IgD-negative memory B cell (primary cell): ENCODE measurements at regions not wholly inside any gene's neighbourhood (a gene's known extent, or its start where the extent isn't known, plus 50 kb on each side); places are given as distances from the start of the nearest gene placed in this dataset.
"Not testable (repeated sequence)": the region's sequence is repeated elsewhere in the genome, so short reads cannot be mapped to it uniquely, and the experiment has no call there.

Experiments
- H3K27ac Mint-ChIP-seq, 3 donors: one replicate each; pipeline ENCODE4 v1.8.0; 2020 to 2022; ENCODE audit warnings: mild to moderate bottlenecking in 3 of 3, mixed read lengths in 3 of 3, moderate library complexity in 1 of 3
- H3K27me3 Mint-ChIP-seq: one replicate; pipeline ENCODE4 v1.8.0; 2021; ENCODE audit warnings: mixed read lengths
- H3K36me3 Mint-ChIP-seq: one replicate; pipeline ENCODE4 v1.8.0; 2020; ENCODE audit warnings: mild to moderate bottlenecking, mixed read lengths
- H3K4me1 Mint-ChIP-seq, 3 donors: one replicate each; pipeline ENCODE4 v1.8.0; 2020 to 2022; ENCODE audit warnings: mixed read lengths in 3 of 3, mild to moderate bottlenecking in 1 of 3
- H3K4me3 Mint-ChIP-seq, 4 donors: one replicate each; pipeline ENCODE4 v1.8.0; 2020 to 2022; ENCODE audit warnings: mild to moderate bottlenecking in 4 of 4, mixed read lengths in 4 of 4, moderate library complexity in 3 of 4
- H3K9me3 Mint-ChIP-seq, 3 donors: one replicate each; pipeline ENCODE4 v1.8.0; 2020 to 2021; ENCODE audit warnings: mixed read lengths in 3 of 3, mild to moderate bottlenecking in 1 of 3

DNA sequence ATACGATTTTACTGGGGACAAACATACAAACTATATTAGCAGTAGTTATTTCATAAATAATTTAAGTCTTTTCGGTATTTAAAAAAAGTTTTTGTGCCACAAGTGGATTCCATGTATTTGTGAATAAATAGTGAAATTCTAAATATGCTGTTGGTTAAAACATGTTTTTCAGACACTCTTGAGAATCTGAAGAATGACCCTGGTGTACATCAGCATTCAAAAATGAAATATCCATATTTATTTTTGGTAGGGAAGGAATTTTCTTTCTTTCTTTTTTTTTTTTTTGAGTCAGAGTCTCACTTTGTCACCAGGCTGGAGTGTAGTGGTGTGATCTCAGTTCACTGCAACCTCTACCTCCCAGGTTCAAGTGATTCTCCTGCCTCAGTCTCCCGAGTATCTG is 136.1 kb upstream of the CDK6 start:
- H3K4me3 Mint-ChIP-seq, result no peak overlapping the region
- peaks cover 1% of the 10 kb centered on the region for H3K27me3 Mint-ChIP-seq
- no peaks in the 10 kb centered on the region for H3K4me1 Mint-ChIP-seq
- no peak overlapping the region for H3K27ac Mint-ChIP-seq
- peaks cover 7 to 10% (median 8%) of the 10 kb centered on the region in 3 donors for H3K9me3 Mint-ChIP-seq
- no peaks in the 10 kb centered on the region for H3K36me3 Mint-ChIP-seq

DNA sequence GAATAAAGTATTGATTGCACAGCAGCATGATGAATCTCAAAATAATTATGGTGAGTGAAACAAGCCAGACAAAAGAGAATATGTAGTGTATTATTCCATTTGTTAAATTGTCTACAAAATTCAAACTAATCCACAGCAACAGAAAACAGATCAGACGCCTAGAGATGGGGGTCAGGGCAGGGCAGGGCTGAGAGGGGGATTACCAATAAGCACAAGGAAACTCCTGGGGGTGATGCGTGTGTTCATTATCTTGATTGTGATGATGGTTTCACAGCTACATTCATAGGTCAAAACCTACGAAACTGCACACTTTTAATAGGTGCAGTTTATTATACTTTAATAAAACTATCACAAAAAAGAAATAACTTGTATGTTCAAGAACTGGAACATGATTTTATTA is 132.7 kb upstream of the CDK6 start:
- no peak overlapping the region for H3K4me3 Mint-ChIP-seq
- H3K9me3 Mint-ChIP-seq, result peaks cover 0 to 2% (median 1%) of the 10 kb centered on the region in 3 donors
- no peaks in the 10 kb centered on the region for H3K36me3 Mint-ChIP-seq
- H3K27ac Mint-ChIP-seq, result no peak overlapping the region
- H3K4me1 Mint-ChIP-seq, result no peaks in the 10 kb centered on the region
- peaks cover 1% of the 10 kb centered on the region for H3K27me3 Mint-ChIP-seq

DNA sequence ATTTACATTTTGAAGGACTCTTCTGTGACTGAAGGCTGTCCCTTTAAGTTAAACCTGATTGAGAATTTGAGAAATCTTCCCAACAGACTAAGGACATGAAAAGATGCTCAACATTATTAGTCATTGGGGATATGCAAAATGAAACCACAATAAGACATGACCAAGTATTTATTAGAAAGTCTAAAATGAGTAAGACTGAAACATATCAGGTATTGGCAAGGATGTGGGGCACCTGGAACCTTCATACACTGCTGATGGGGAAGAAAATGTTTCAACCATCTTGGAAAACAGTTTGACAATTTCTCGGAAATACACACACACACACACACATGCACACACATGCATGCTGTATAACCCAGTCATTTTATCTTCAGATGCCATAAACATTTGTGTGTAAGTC is 132.1 kb upstream of the CDK6 start:
- H3K36me3 Mint-ChIP-seq, result no peaks in the 10 kb centered on the region
- H3K4me3 Mint-ChIP-seq, result no peak overlapping the region
- peaks cover 0 to 2% (median 1%) of the 10 kb centered on the region in 3 donors for H3K9me3 Mint-ChIP-seq
- peaks cover 1% of the 10 kb centered on the region for H3K27me3 Mint-ChIP-seq
- H3K27ac Mint-ChIP-seq, result no peak overlapping the region
- no peaks in the 10 kb centered on the region for H3K4me1 Mint-ChIP-seq

DNA sequence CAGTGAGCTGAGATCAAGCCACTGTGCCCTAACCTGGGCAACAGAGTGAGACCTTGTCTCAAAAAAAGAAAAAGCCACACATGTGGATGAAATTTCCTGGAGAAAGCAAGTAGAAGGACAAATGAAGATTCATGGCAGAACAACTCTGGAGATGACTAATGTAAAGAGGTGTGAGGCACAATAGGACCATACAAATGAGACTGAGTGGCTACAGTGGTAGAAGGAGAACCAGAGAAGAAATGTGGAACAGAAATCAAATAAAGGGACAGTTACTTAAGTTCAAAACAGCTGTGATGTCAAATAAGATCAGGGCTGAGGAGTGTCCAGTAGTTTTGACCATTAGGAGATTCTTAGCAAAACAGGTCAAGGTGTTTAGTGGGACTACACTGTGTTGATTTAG is 130.9 kb upstream of the CDK6 start:
- no peak overlapping the region for H3K4me3 Mint-ChIP-seq
- no peaks in the 10 kb centered on the region for H3K36me3 Mint-ChIP-seq

DNA sequence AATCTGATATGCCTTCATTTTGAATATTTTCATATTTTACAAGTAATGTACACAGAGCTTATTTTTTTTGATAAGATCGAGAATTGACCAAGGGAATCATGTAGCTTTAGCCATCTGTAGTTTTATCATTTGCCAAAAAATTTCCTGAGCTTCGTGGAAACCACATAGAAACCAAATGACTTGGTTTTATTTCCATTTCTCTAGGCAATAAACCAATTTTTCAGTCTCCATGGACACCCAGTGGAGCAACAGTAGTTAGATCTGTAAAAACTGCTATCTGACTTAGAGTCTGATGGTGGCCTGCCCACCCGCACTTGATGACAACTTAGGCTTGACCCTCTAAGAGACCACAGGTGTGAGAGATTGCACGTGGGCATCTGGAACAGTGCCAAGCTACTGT is 127.8 kb upstream of the CDK6 start:
- Mint-ChIP-seq H3K36me3 (no peaks in the 10 kb centered on the region), H3K27ac (no peak overlapping the region), H3K9me3 (peaks cover 0 to 2% (median 2%) of the 10 kb centered on the region in 3 donors), H3K4me3 (no peak overlapping the region), H3K27me3 (no peaks in the 10 kb centered on the region), H3K4me1 (no peaks in the 10 kb centered on the region)

More for the DNA sequence above, 130.9 kb upstream of the CDK6 start:
- Mint-ChIP-seq H3K4me1 (no peaks in the 10 kb centered on the region), H3K27ac (no peak overlapping the region), H3K27me3 (peaks cover 1% of the 10 kb centered on the region), H3K9me3 (peaks cover 0 to 3% (median 2%) of the 10 kb centered on the region in 3 donors)

DNA sequence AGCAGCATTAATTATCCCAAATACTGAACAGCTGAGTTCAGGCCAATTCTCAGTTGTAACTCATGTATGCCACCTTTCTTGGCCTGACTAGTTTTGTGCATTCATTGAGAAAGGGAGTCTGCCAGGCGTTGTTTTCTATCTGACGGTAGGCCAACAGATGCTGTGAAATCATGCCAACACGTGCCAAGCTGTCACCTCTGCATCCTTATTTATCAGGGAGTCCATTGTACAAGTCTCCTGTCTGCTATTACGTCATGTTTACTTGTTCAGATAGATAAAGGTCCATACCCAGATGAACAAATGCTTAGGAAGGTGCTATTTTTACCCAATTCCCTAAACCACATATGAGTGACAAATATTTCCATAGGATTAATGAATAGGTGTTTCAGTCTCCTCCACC is 127.2 kb upstream of the CDK6 start:
- Mint-ChIP-seq H3K4me3 (no peak overlapping the region), H3K27me3 (no peaks in the 10 kb centered on the region), H3K9me3 (peaks cover 0 to 2% (median 1%) of the 10 kb centered on the region in 3 donors), H3K27ac (no peak overlapping the region), H3K36me3 (no peaks in the 10 kb centered on the region), H3K4me1 (no peaks in the 10 kb centered on the region)

DNA sequence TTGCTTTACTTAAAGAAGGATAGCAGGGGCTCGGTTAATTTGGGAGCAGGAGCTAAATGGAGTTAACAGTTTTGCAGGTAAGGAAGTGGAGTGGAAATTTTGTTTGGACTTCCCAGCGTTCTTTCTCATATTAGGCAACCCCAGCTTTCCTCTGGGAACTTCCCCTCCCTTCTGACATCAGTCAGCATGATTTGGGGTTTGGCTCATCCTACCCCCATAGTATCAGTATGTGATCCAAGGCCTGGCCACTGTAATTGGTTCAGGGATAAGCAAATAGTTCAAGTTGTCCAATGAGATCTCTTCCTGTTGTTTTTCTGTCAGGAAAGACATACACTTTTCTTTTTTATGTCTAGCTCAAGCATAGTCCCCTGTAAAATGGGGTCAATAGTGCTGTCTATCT is 125.6 kb upstream of the CDK6 start:
- no peaks in the 10 kb centered on the region for H3K36me3 Mint-ChIP-seq
- H3K27ac Mint-ChIP-seq, result peak overlapping the region in 1 of 3 donors; percentile 4
- no peaks in the 10 kb centered on the region for H3K4me1 Mint-ChIP-seq
- H3K9me3 Mint-ChIP-seq, result peaks cover 0 to 2% (median 0%) of the 10 kb centered on the region in 3 donors
- H3K27me3 Mint-ChIP-seq, result peaks cover 2% of the 10 kb centered on the region
- no peak overlapping the region for H3K4me3 Mint-ChIP-seq

DNA sequence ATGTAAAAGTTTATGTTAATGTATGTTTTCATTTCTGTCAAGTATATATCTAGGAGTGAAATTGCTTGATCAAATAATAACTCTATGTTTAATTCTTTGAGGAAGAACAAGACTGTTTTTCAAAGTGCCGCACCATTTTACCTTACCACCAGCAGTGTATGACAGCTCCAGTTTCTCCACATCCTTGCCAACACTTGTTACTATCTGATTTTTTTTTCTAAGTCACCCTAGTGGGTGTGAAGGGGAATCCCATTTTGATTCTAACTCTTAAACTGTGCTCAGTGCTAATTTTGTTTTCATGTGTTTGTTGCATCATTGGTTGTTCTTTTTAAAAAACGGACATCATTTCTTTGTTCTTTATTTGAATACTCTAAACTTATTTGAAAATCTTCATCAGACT is 120.2 kb upstream of the CDK6 start:
- Mint-ChIP-seq H3K27me3 (peaks cover 2% of the 10 kb centered on the region), H3K4me1 (no peaks in the 10 kb centered on the region), H3K9me3 (peaks cover 0 to 6% (median 5%) of the 10 kb centered on the region in 3 donors), H3K27ac (no peak overlapping the region), H3K4me3 (no peak overlapping the region), H3K36me3 (peaks cover 2% of the 10 kb centered on the region)

DNA sequence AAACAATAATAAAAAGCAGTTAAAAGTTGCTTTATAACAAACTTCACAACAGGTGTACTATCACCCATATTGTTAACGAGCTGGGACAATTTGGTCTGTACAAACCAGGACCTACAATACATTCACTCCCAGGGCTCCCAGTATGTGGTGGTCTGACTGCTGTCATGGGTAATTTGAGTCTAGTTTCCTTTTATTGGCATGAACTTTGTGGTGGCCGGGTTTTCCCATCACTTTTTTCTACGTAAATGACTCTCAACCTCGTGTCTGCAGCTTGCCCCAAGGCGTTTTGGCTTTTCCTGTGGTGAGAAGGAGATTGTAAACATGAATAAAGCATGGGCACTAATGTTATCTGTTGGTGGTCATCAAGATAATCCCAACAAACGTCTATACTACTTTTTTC is 118.7 kb upstream of the CDK6 start:
- Mint-ChIP-seq H3K36me3 (peaks cover 2% of the 10 kb centered on the region), H3K9me3 (peaks cover 0 to 10% (median 6%) of the 10 kb centered on the region in 3 donors), H3K27me3 (peaks cover 4% of the 10 kb centered on the region), H3K4me1 (no peaks in the 10 kb centered on the region), H3K27ac (no peak overlapping the region), H3K4me3 (no peak overlapping the region)

DNA sequence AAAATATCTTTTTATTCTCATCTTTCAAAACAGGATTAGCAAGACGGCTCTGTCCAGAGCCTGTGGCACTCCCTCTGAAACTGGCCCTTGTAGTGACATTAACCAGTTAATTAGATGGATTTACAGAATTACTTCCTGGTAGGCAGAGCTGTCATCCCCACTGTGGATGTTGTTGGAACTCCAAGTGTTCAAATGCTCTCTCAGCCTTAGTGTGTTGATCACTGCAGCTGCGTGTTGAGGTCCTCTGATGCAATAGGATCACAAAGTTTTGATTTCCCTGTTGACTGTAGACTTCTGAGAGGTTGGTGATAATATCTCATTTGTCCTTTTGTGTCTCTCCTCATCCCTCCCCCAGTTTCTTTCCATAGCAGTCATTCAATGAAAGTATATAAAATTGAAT is 117.3 kb upstream of the CDK6 start:
- H3K4me1 Mint-ChIP-seq, result no peaks in the 10 kb centered on the region
- peaks cover 0 to 10% (median 6%) of the 10 kb centered on the region in 3 donors for H3K9me3 Mint-ChIP-seq
- H3K36me3 Mint-ChIP-seq, result peaks cover 2% of the 10 kb centered on the region
- H3K4me3 Mint-ChIP-seq, result no peak overlapping the region
- no peak overlapping the region for H3K27ac Mint-ChIP-seq
- H3K27me3 Mint-ChIP-seq, result peaks cover 4% of the 10 kb centered on the region

DNA sequence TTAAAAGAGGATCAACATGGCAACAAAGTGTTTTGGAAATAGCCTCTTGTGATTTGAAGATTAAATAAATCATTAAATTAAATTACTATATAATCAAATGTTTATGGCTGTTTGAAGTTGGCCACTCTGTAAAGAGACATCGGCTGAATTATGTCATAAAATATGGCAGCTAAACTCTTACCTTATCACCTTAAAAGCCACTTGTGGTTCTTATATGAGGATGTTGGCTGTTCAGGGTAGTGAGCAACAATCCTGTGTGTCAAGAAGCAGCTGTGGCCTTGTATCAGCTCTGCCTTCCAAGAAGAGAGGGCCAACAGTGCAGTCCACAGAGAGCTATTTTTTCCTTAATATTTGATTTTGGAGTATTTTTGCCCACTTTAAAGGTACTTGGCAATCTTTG is 113.4 kb upstream of the CDK6 start:
- peaks cover 2% of the 10 kb centered on the region for H3K27me3 Mint-ChIP-seq
- no peak overlapping the region for H3K27ac Mint-ChIP-seq
- no peaks in the 10 kb centered on the region for H3K4me1 Mint-ChIP-seq
- H3K9me3 Mint-ChIP-seq, result peaks cover 0 to 5% (median 0%) of the 10 kb centered on the region in 3 donors
- no peaks in the 10 kb centered on the region for H3K36me3 Mint-ChIP-seq
- no peak overlapping the region for H3K4me3 Mint-ChIP-seq

DNA sequence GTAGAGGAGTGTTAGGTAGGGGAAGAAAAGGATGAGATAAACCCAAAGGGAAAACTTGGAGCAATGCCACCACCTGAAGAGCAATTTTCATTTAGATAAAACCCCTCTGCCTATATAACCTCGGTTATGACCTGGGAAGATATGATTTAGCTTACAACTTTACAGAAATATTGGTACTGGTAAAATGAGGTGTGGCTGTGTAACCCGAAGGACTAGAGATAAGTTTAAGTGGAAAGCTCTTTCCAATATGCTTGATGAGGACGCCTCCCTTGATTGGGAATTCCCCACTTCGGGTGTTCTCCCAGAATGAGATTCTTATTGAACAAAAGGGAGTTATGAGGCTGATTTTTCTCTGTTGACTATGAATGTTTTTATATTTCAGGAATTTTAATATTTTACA is 109.5 kb upstream of the CDK6 start:
- H3K36me3 Mint-ChIP-seq, result no peaks in the 10 kb centered on the region
- H3K27me3 Mint-ChIP-seq, result no peaks in the 10 kb centered on the region
- no peak overlapping the region for H3K4me3 Mint-ChIP-seq
- H3K9me3 Mint-ChIP-seq, result peaks cover 0 to under 1% (median 0%) of the 10 kb centered on the region in 3 donors
- H3K4me1 Mint-ChIP-seq, result no peaks in the 10 kb centered on the region
- no peak overlapping the region for H3K27ac Mint-ChIP-seq

DNA sequence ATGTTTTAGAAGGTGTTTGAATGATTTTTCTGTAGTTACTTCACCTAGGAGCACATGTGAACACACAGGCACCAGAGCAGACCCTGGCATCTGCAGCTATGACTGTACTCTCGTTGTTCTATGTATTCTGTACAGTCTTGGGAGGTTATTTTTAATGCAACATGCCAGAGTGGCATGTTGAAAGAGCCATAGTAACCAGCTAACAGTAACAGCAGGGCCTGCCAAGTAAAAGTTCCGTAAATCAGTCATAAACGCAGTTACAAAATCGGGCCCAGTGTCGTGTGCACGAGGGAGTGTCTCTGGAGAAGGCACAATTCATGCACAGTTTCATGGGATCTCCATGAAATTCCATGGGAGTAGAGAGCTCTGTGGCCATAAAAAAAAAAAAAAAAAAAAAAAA is 108.3 kb upstream of the CDK6 start:
- Mint-ChIP-seq H3K4me3 (no peak overlapping the region), H3K9me3 (peaks cover 0 to 4% (median 3%) of the 10 kb centered on the region in 3 donors), H3K36me3 (peaks cover 1% of the 10 kb centered on the region), H3K4me1 (no peaks in the 10 kb centered on the region), H3K27me3 (no peaks in the 10 kb centered on the region), H3K27ac (no peak overlapping the region)

DNA sequence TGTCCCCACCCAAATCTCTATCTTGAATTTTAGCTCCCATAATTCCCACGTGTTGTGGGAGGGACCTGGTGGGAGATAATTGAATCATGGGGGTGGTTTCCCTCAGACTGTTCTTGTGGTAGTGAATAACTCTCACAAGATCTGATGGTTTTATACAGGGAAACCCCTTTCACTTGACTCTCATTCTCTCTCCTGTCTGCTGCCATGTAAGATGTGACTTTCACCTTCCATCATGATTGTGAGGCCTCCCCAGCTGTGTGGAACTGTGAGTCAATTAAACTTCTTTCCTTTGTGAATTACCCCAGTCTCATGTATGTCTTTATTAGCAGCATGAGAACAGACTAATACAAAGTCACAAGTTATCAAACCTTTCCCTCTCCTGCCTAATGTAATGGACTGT is 106.3 kb upstream of the CDK6 start:
- not testable (repeated sequence) for H3K27ac Mint-ChIP-seq, H3K27me3 Mint-ChIP-seq, H3K4me1 Mint-ChIP-seq, H3K4me3 Mint-ChIP-seq, H3K36me3 Mint-ChIP-seq
- peaks cover 0 to 11% (median 7%) of the 10 kb centered on the region in 3 donors for H3K9me3 Mint-ChIP-seq

DNA sequence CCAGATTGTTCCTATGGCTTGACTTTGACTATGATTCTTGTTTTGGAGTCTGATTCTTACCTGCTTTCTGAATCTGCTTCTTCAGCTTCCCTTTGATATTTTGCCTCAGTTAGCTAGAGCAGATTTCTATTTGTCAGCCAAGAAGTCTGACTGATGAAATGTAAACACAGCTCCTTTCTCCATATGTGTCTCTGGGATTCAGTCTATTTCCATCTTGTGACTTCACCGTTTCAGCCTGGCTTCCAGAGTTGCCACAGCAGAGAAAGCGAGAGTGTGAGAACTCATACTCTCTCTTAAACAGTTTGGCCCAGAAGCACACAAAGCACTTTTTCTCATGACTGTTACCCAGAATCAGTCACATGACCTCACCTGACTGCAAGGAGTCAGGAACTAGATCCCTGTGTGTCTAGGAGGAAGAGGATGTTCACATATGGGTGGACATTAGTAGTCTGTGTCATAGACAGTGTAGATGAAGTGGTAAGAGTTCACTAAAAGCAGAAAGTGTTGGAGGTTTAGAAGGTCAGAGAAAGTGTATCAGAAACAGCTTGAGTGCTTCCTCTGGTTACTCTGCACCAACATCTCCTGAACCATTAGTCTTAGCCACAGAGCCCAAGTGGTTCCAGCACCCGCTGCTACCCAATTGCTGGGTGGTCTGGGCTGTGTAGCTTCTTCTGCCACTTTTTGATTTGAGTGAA is 103.4 kb upstream of the CDK6 start:
- peaks cover 1% of the 10 kb centered on the region for H3K36me3 Mint-ChIP-seq

DNA sequence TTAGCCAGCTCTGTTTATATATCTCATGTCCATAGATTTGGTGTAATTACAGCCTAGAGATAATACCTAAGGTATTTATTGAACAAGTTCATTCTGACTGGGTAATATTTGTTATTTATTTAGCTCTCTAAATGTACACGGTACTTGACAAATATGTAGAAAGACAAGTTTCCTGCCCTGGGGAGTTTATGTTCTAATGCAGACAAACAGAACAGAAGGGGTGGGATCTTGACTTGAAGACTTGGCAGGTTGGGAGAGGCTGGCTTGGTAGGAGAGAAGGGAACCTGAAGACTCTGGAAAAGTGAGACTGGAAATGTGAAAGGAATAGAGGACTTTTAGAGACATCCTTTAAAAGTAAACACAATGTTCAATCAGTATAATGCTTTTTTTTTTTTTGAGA is 97.7 kb upstream of the CDK6 start:
- no peak overlapping the region for H3K4me3 Mint-ChIP-seq
- no peak overlapping the region for H3K27ac Mint-ChIP-seq
- peaks cover 5 to 20% (median 7%) of the 10 kb centered on the region in 3 donors for H3K9me3 Mint-ChIP-seq
- H3K4me1 Mint-ChIP-seq, result peaks cover 0 to 2% (median 0%) of the 10 kb centered on the region in 3 donors
- H3K36me3 Mint-ChIP-seq, result peaks cover 2% of the 10 kb centered on the region
- H3K27me3 Mint-ChIP-seq, result peaks cover 3% of the 10 kb centered on the region

More for the DNA sequence above, 103.4 kb upstream of the CDK6 start:
- Mint-ChIP-seq H3K4me3 (no peak overlapping the region), H3K4me1 (no peaks in the 10 kb centered on the region), H3K9me3 (peaks cover 0 to 11% (median 7%) of the 10 kb centered on the region in 3 donors), H3K27ac (no peak overlapping the region), H3K27me3 (peaks cover 4% of the 10 kb centered on the region)
